Activated CD4-positive, alpha-beta T cell treated with anti-CD3 and anti-CD28 coated beads, Interleukin-2, amount 10 ng/mL, durations not matched to agents 24 days and 14 days (primary cell): ENCODE measurements at regions not wholly inside any gene's neighbourhood (a gene's known extent, or its start where the extent isn't known, plus 50 kb on each side); places are given as distances from the start of the nearest gene placed in this dataset.
A peak's percentile ranks its signal among the peaks of the same experiment; 100 is the strongest.

Experiments used
- DNase-seq: peaks from one replicate; pipeline ENCODE4 v3.0.0; 2022
- H3K27ac Mint-ChIP-seq: one replicate; pipeline ENCODE4 v1.8.0; 2022; ENCODE audit warnings: mild to moderate bottlenecking, mixed read lengths
- H3K27me3 Mint-ChIP-seq: one replicate; pipeline ENCODE4 v1.8.0; 2022; ENCODE audit warnings: mixed read lengths
- H3K36me3 Mint-ChIP-seq: one replicate; pipeline ENCODE4 v1.8.0; 2022; ENCODE audit warnings: low read depth, mild to moderate bottlenecking, mixed read lengths
- H3K4me1 Mint-ChIP-seq: one replicate; pipeline ENCODE4 v1.8.0; 2021; ENCODE audit warnings: mixed read lengths
- H3K4me3 Mint-ChIP-seq: one replicate; pipeline ENCODE4 v1.8.0; 2022; ENCODE audit warnings: mild to moderate bottlenecking, moderate library complexity, mixed read lengths
- H3K9me3 Mint-ChIP-seq: one replicate; pipeline ENCODE4 v1.8.0; 2021; ENCODE audit warnings: mixed read lengths
- intact Hi-C: fragments of 100-400 bp; cut with micrococcal nuclease; formaldehyde crosslinking; loops from one replicate; pipeline ENCODE4 v1.15.1; 2023

DNA sequence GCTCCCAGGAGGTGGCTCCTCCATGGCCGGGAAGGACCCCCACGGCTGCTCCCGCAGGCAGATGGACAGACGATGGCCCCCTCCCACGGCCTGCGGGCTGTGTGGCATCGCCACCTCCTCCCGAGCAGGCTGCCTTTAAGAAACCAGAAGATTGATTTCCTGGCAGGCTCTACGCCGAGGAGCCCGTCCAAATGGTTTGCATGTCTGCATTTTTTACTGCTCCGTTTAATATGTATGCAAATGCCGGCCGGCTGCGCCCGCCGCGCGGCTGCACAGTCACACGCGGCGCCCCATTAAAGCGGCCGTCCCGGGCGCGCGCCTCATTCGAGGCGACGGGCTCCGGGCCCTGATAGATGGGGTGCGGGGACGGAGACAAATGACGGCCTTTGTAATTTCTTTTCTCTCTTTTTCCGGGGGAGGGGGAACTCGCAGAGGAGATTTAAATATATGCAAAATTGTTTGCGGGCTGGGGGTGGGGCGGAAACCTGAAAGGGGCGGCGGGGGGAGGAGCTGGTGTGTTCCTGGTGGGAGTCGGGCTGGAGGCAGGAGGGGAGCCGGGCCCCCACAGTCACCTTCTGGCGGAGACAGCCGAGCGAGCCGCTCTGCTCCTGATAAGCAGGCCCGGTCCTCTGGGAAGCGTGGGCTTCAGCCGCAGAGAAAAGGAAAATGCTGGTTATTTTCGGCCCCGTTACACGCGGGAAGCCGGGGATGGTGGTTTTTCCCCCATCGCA lies 158.7 kb upstream of the IER5L start:
- DNase-seq = peak; percentile 74
- peaks cover 8% of the 10 kb centered on the region for H3K27me3 Mint-ChIP-seq
- peak overlapping the region; percentile 45 for H3K27ac Mint-ChIP-seq
- H3K4me1 Mint-ChIP-seq = peaks cover 15% of the 10 kb centered on the region
- H3K4me3 Mint-ChIP-seq = peak overlapping the region; percentile 75
- no peaks in the 10 kb centered on the region for H3K36me3 Mint-ChIP-seq
- intact Hi-C loops = no loop called here
- H3K9me3 Mint-ChIP-seq = no peaks in the 10 kb centered on the region

DNA sequence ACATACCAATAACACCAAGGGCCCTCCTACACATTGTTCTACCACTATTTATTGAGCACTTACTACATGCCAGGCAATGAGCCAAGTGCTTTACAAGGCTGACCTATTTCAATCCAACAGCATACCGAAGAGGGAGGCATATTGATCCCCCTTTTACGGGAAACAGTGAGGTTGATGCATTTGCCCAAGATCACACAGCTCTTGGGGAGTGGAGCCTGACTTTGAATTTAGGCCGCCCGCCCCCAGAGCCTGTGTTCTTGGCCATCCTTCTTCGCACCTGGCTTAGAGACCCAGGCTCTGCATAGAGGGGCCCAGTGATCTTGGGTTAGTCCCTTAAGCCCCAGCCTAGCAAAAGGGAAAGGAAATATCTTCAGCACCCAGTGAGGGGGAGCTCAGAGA lies 158.1 kb upstream of the IER5L start:
- no peak overlapping the region for H3K27ac Mint-ChIP-seq
- intact Hi-C loops = no loop called here
- DNase-seq = no peak
- peak overlapping the region; percentile 75 for H3K4me3 Mint-ChIP-seq
- H3K4me1 Mint-ChIP-seq = peaks cover 15% of the 10 kb centered on the region
- peaks cover 8% of the 10 kb centered on the region for H3K27me3 Mint-ChIP-seq
- no peaks in the 10 kb centered on the region for H3K36me3 Mint-ChIP-seq
- peaks cover under 1% of the 10 kb centered on the region for H3K9me3 Mint-ChIP-seq

DNA sequence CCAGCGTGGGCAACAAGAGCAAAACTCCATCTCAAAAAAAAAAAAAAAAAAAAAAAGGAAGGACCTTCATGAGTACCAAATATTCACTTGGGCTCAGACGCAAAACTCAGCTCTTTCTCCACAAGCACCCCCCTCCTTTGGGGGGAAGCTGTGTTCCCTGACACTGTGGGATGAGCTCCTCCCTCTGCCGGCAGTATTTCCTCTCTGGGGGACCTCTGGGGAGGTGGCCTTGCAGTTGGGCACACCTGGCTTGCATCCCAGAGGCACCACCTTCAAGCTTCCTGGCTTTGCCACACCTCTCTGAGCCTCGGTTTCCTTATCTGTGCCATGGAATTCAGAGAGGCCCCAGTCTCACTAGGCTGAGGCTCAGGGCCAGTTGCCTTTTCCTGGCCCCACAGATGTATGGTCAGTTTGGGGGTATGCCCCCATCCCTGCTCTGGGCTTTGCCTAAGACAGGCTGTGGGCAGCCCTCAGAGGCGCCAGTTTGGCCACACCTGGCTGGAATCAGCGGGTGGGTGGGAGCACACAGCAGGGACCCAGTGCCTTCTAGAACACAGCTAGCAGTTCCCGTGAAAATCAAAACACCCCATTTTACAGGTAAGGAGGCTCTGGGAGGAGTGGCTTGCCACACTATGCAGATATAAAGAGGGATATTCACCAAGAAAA lies 157.5 kb upstream of the IER5L start:
- intact Hi-C loops = no loop called here
- no peak overlapping the region for H3K4me3 Mint-ChIP-seq
- DNase-seq = no peak
- H3K4me1 Mint-ChIP-seq = peaks cover 15% of the 10 kb centered on the region
- H3K36me3 Mint-ChIP-seq = no peaks in the 10 kb centered on the region
- no peak overlapping the region for H3K27ac Mint-ChIP-seq
- H3K9me3 Mint-ChIP-seq = peaks cover 3% of the 10 kb centered on the region
- peaks cover 8% of the 10 kb centered on the region for H3K27me3 Mint-ChIP-seq

DNA sequence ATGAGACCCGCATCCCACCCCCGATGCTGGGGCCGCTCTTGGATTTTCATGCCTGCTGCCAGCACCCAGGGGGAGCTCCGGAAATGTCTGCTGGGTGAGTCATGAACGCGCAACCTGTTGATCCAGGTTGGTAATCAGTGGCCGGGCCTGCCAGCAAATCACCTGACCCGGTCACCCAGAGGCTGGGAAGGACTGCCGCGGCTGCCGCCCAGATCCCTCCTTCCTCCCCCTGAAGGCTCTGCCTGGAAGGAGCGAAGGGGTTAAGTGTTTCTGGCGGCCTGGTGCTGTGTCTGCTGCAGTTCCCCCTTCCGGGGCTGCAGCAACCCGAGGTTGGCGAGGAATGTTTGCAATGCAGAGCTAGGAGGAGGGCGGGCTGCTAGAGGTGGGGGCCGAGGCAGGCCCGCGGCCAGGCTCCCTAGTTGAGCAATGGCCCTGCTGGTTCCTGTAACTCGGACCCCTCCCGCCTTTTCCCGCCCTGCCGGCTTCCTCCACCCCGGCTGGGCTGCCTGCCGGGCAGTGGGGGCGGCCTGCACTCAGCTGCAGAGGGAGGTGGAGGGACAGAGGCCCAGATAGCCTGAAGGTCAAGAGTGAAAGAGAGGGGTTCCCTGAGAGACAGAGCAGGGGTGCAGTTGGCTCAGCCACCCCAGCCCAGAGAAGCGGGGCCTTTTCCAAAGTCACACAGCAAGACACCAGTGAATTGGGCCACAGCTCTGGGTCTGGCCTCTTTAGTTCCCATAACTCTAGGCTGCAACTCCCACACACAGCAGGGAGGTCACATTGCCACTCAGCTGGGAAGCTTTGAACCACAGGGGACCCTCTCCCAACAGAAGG lies 156.3 kb upstream of the IER5L start:
- peaks cover 3% of the 10 kb centered on the region for H3K9me3 Mint-ChIP-seq
- H3K4me1 Mint-ChIP-seq = peaks cover 15% of the 10 kb centered on the region
- intact Hi-C loops = no loop called here
- H3K4me3 Mint-ChIP-seq = peak overlapping the region; percentile 55
- no peaks in the 10 kb centered on the region for H3K36me3 Mint-ChIP-seq
- peak; percentile 68 for DNase-seq
- peaks cover 8% of the 10 kb centered on the region for H3K27me3 Mint-ChIP-seq
- peak overlapping the region; percentile 84 for H3K27ac Mint-ChIP-seq

DNA sequence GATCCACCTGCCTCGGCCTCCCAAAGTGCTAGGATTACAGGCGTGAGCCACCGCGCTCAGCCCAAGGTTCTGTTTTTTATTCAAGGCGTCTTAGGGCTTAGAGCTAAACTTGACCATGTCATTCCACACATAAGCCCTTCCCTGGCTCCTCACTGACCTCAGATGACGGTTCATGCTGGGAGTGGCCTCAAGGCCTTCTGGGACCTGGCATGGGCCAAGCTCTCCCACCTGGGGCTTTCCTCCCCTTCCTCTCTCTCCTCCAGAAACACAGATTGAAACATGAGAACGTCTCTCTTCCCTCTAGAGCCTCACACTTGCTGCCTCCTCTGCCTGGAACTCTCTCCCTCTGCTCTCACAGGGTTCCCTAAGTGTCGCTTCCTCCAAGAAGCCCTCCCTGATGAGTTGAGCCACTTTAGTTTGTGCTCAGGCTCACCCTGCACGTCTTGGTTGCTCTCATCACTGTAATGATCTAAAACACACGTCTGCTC lies 155.6 kb upstream of the IER5L start:
- Mint-ChIP-seq H3K36me3 (no peaks in the 10 kb centered on the region), H3K27me3 (peaks cover 8% of the 10 kb centered on the region), H3K9me3 (peaks cover 3% of the 10 kb centered on the region), H3K27ac (peak overlapping the region; percentile 84), H3K4me3 (peak overlapping the region; percentile 55), H3K4me1 (peaks cover 20% of the 10 kb centered on the region)
- no peak for DNase-seq
- intact Hi-C loops = no loop called here

DNA sequence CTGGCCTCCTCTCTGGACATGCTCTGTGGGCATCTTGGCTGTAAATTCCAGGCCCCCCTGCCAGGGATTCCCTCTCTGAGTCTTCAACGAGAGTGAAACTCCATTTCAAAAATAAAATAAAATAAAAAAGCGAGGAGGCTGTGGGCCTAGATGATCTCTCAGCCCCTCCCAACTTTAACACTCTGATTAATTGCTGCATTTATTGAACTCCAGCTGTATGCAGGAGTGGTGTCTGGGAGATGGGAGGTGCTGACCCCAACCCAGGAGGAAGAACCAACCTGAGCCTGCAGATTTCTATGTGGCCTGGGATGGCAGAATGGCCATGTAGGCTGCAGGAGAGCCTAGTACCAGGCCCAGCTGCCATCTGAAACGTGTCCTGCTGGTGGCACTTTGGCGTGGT lies 154.5 kb upstream of the IER5L start:
- intact Hi-C loops = no loop called here
- Mint-ChIP-seq H3K27me3 (peaks cover 3% of the 10 kb centered on the region), H3K36me3 (no peaks in the 10 kb centered on the region), H3K27ac (no peak overlapping the region), H3K4me1 (peaks cover 26% of the 10 kb centered on the region), H3K9me3 (peaks cover 3% of the 10 kb centered on the region), H3K4me3 (no peak overlapping the region)
- no peak for DNase-seq

DNA sequence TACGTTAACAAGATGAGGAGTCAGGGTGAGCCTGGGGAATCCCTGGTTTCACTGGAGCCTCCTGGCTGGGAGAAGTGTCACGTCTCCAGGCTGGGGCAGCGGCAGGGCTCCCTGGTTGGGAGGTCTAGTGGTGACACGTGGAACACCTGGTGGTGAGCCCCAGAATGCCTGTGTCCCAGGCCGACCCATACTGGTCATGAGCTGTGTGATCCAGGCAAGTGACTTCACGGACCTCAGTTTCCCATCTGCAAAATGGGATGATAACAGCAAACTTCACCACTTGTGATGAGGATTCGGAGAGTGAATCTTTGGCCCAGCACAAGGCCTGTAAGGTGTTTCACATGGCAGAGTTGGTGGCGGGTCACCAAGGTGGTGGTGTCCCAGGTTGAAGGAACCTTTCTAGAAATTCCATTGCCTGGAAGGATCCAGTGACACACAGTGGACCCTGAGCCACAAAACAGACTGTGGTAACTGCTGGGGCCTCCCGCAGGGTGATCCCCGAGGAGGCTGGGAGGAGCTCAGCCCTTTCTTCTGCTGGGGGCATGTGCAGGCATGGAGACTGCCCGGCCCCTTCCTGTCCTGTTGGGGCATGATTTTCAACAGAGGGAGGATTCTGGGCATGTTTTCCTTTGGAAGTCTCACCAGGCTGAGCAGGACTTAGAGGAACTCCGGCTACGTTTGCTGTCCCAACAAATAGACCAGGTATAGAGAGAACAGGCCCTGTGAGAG lies 153.9 kb upstream of the IER5L start:
- peaks cover 3% of the 10 kb centered on the region for H3K9me3 Mint-ChIP-seq
- H3K27ac Mint-ChIP-seq = no peak overlapping the region
- H3K27me3 Mint-ChIP-seq = peaks cover 3% of the 10 kb centered on the region
- no peaks in the 10 kb centered on the region for H3K36me3 Mint-ChIP-seq
- peaks cover 26% of the 10 kb centered on the region for H3K4me1 Mint-ChIP-seq
- intact Hi-C loops = no loop called here
- H3K4me3 Mint-ChIP-seq = no peak overlapping the region
- no peak for DNase-seq

DNA sequence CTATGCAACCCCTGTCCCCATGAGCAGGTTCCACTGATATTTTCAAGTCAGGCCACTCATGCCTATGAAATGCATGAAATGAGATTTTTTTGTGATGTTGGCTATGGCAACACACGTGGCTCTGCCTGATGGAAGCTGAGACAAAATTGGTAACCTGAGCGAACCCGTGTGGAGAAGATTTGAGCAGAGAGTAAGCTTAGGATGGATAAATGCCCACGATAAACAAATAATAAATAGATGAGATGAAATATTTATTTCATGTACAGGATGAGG lies 153.4 kb upstream of the IER5L start:
- Mint-ChIP-seq H3K36me3 (no peaks in the 10 kb centered on the region), H3K27ac (no peak overlapping the region)
- intact Hi-C loops = no loop called here

DNA sequence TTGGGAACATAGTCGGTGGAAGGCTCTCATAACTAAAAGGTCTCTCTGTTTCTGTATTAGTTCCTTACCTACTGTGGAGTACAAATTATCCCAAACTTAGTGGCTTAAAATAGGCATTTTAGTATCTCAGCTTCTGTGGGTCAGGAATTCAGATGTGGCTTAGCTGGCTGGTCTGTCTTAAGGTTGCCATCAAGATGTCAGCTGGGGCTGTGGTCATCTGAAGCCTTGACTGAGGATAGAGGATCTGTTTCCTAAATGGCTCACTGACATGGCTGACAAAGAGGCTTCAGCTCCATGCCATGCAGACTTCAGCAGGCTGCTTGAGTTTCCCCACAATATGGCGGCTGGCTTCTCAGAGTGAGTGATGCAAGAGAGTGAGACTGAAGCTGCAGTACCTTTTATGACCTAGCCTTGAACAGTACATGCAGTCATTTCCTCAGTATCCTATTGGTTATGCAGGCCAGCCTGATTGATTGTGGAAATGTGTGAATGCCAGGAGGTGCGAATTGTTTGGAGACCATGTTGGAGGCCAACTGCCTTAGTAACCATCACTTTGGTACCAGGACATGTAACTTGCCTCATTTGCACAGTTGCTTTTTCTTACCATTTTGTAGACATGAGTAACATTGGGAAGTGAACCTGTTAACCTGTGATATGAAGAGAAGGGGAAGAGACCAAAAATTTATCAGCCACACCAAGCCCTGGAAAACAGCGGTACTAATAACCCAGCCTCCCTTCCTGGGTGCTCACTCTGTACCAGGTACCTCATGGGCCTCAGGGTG lies 152.8 kb upstream of the IER5L start:
- intact Hi-C loops = no loop called here
- Mint-ChIP-seq H3K27me3 (no peaks in the 10 kb centered on the region), H3K9me3 (peaks cover 3% of the 10 kb centered on the region), H3K27ac (no peak overlapping the region), H3K36me3 (no peaks in the 10 kb centered on the region), H3K4me1 (peaks cover 22% of the 10 kb centered on the region), H3K4me3 (no peak overlapping the region)
- no peak for DNase-seq

More for the DNA sequence above, 153.4 kb upstream of the IER5L start:
- no peak for DNase-seq
- Mint-ChIP-seq H3K4me3 (no peak overlapping the region), H3K9me3 (peaks cover 3% of the 10 kb centered on the region), H3K27me3 (no peaks in the 10 kb centered on the region), H3K4me1 (peaks cover 22% of the 10 kb centered on the region)

DNA sequence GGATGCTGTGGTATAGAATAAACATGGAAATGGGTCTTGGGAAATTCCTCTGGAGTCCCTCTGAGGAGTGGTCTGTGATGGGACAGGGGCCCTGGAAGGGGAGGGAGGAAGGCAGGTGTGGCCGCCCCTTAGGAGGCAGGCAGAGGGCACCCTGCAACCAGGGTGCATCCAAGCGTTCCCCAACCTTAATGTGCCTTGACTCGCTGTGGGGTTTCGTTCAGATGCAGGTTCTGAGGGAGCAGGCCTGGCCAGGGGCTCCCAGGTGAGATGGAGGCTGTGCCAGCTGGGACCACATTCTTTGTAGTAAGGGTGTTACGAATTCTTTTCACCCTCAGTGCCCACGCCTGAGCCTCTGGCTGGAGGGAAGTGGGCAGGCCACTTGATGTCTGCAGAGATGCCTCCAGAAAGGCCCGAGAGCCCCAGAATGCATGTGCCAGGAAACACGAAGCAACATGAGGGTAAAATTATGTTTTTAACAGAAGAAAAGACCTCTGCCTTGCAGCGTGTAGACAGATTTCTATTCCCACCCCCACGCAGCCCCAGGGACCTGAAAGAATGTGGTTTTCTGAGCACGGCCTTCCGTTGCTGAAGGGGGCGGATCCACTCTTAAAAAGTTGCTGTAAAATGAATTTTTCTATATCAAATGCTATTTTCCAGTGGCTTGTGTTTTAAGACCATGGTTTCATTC lies 150.4 kb upstream of the IER5L start:
- Mint-ChIP-seq H3K4me1 (peaks cover 15% of the 10 kb centered on the region), H3K9me3 (peaks cover 3% of the 10 kb centered on the region), H3K36me3 (no peaks in the 10 kb centered on the region), H3K27me3 (no peaks in the 10 kb centered on the region), H3K27ac (no peak overlapping the region), H3K4me3 (no peak overlapping the region)
- peak; percentile 65 for DNase-seq
- intact Hi-C loops = loop anchor here (10.0 kb wide), 1 partner anchor 286 kb away; no protein-coding TSS in a partner anchor

DNA sequence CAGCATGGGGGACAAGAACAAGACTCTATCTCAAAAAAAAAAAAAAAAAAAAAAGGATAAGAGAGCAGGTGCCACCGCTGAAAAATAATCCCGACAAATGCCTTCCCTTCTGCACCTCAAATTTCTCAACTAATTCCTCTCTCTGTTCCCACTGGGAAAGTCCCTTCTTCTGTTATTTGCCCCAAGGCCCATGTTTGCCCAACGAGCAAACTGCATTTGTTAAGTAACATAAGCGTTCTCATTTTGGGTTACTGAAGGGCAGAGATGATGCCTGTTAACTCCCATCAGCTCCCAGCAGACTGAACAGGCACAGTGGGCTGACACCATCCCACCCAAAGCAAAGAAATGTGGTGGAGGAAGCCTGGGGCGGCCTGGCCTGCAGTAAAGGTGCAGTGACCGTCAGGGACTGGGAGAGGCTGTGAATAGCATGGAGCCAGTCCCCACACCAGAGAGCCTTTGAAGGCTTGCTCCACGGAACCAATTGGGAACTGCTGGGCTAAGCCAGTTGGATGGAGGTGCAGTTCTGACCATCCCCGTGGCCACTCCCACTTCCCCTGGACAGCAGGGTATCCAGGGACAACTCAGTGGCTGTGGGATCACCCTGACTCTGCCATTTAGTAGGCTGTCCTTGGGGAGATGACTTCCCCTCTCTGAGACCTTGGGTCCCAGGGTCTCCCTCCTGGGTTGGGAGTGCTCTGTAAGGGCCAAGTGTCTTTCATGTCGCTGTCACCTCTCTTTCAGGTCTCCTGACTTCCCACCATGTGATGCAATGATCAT lies 149.7 kb upstream of the IER5L start:
- Mint-ChIP-seq H3K36me3 (no peaks in the 10 kb centered on the region), H3K4me1 (peaks cover 17% of the 10 kb centered on the region), H3K4me3 (no peak overlapping the region), H3K27ac (no peak overlapping the region), H3K27me3 (no peaks in the 10 kb centered on the region), H3K9me3 (peaks cover 3% of the 10 kb centered on the region)
- intact Hi-C loops = loop anchor here (10.0 kb wide), 1 partner anchor 287 kb away; no protein-coding TSS in a partner anchor
- no peak for DNase-seq
